ENCODE measurements at regions not wholly inside any gene's neighbourhood (a gene's known extent, or its start where the extent isn't known, plus 50 kb on each side); places are given as distances from the start of the nearest gene placed in this dataset.

DNA sequence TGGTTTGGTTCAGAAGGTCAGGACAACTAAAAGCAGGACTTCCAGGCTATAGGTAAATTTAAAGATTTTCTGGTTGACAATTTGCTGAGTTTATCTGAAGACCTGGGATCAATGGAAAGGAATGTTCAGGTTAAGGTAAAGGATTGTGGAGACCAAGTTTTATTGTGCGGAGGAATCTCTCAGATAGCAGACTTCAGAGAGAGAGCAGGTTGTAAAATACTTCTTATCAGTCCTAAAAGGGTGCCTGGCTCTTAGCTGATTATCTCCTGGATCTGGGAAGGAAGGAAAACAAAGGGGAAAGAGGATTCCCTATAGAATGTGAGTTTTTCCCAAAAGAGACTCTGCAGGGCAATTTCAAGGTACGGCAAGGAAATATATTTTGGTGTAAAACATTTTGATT is 851.5 kb downstream of the DACH1 start:
- Histone ChIP-seq H3K36me3 (no peaks in the 10 kb centered on the region), H3K27me3 (no peaks in the 10 kb centered on the region), H3K9me3 (no peaks in the 10 kb centered on the region), H3K4me1 (ENCODE audit: control insufficient read depth in 1 of 2, insufficient read depth in 1 of 2, low read depth in 1 of 2, low read length in 1 of 2) (no peaks in the 10 kb centered on the region), H3K4me3 (ENCODE audit: low read depth in 1 of 2, low read length in 1 of 2) (no peak overlapping the region), H3K27ac (no peak overlapping the region)
- TF ChIP-seq CTCF (IDR thresholded peaks at IDR 0.05), result no peak

GRCh38 chr13:71015021-71015420 is 852.0 kb downstream of the DACH1 start:
- Histone ChIP-seq H3K27me3 (no peaks in the 10 kb centered on the region), H3K9me3 (no peaks in the 10 kb centered on the region), H3K27ac (no peak overlapping the region), H3K36me3 (no peaks in the 10 kb centered on the region), H3K4me3 (ENCODE audit: low read depth in 1 of 2, low read length in 1 of 2) (no peak overlapping the region), H3K4me1 (ENCODE audit: control insufficient read depth in 1 of 2, insufficient read depth in 1 of 2, low read depth in 1 of 2, low read length in 1 of 2) (no peaks in the 10 kb centered on the region)
- TF ChIP-seq CTCF (IDR thresholded peaks at IDR 0.05), result no peak

DNA sequence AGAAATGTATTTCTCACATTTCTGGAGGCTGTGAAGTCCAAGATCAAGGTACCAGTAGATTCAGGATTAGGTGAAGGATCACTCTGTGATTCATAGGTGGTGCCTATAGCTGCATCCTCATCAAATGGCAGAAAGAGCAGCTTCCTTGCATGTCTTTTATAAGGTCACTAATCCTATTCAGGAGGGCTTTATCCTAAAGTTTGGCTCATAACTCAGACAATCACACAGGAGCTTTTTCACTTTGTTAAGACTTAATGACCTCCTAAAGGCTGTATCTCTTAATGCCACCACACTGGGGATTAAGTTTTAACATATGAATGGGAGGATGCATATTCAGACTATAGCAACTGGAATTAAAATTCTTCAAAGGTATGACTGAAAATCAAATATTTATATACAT is 861.1 kb downstream of the DACH1 start:
- H3K27ac ChIP-seq, result no peak overlapping the region
- H3K36me3 ChIP-seq, result no peaks in the 10 kb centered on the region
- H3K9me3 ChIP-seq, result no peaks in the 10 kb centered on the region
- no peaks in the 10 kb centered on the region for H3K4me1 ChIP-seq (ENCODE audit: control insufficient read depth in 1 of 2, insufficient read depth in 1 of 2, low read depth in 1 of 2, low read length in 1 of 2)
- H3K27me3 ChIP-seq, result no peaks in the 10 kb centered on the region
- no peak overlapping the region for H3K4me3 ChIP-seq (ENCODE audit: low read depth in 1 of 2, low read length in 1 of 2)
- TF ChIP-seq CTCF (IDR thresholded peaks at IDR 0.05), result no peak

GRCh38 chr13:70995338-70995737 is 871.7 kb downstream of the DACH1 start:
- Histone ChIP-seq H3K36me3 (no peaks in the 10 kb centered on the region), H3K4me1 (ENCODE audit: control insufficient read depth in 1 of 2, insufficient read depth in 1 of 2, low read depth in 1 of 2, low read length in 1 of 2) (no peaks in the 10 kb centered on the region), H3K4me3 (ENCODE audit: low read depth in 1 of 2, low read length in 1 of 2) (no peak overlapping the region), H3K27me3 (no peaks in the 10 kb centered on the region), H3K9me3 (no peaks in the 10 kb centered on the region), H3K27ac (no peak overlapping the region)
- TF ChIP-seq CTCF (IDR thresholded peaks at IDR 0.05), result no peak

- Histone ChIP-seq H3K9me3 (no peaks in the 10 kb centered on the region), H3K36me3 (no peaks in the 10 kb centered on the region), H3K4me1 (ENCODE audit: control insufficient read depth in 1 of 2, insufficient read depth in 1 of 2, low read depth in 1 of 2, low read length in 1 of 2) (no peaks in the 10 kb centered on the region), H3K27me3 (no peaks in the 10 kb centered on the region), H3K4me3 (ENCODE audit: low read depth in 1 of 2, low read length in 1 of 2) (no peak overlapping the region), H3K27ac (no peak overlapping the region)
- no peak for TF ChIP-seq CTCF (IDR thresholded peaks at IDR 0.05)
Measured at GRCh38 chr13:70994191-70994590, 872.8 kb downstream of the DACH1 start.

DNA sequence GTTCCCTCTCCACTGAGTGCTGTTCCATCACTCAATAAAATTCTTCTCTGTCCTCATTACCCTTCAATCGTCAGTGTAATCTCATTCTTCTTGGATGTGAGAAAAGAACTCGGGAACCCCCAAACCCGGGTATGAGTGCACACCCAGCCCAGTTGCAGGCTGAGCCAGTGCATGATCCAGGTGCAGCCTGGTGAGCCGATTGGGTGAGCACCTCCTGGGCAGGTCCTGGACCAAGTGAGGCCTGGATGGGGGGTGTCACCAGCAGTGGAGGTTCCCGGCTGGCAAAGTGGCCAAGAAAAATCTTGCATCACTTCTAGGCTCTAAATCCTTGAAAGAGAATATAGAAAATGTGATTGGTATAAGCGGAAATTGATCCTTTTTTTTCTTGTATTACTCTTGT is 878.8 kb upstream of the KLHL1 start:
- Histone ChIP-seq H3K36me3 (no peaks in the 10 kb centered on the region), H3K4me3 (ENCODE audit: low read depth in 1 of 2, low read length in 1 of 2) (no peak overlapping the region), H3K27me3 (no peaks in the 10 kb centered on the region), H3K9me3 (no peaks in the 10 kb centered on the region), H3K27ac (no peak overlapping the region), H3K4me1 (ENCODE audit: control insufficient read depth in 1 of 2, insufficient read depth in 1 of 2, low read depth in 1 of 2, low read length in 1 of 2) (no peaks in the 10 kb centered on the region)
- TF ChIP-seq CTCF (IDR thresholded peaks at IDR 0.05), result no peak
